ENCODE measurements at regions not wholly inside any gene's neighbourhood (a gene's known extent, or its start where the extent isn't known, plus 50 kb on each side); places are given as distances from the start of the nearest gene placed in this dataset.

DNA sequence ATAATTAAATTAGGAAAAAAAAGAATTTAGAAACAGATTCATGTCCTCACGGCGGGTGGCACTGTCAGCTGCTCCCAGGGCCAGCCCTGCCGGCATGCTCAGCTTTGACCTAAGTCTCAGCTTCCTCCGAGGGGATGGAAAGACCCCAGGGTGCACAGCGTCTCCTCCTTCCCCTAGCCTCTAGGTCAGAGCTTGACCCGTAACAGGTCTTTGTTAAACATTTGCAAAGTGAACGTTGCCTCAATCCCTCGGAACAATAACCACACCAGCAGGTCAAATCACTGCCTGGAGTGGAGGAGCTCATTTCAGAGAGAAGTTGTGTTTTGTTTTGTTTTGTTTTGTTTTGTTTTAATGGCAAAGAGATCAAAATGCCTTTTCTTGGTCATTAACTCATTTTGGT is 171.3 kb downstream of the TMEM18 start:
- TF ChIP-seq CTCF (IDR thresholded peaks at IDR 0.05 in 8 of 11, conservative IDR thresholded peaks at IDR 0.05 in 3 of 11) (no peak), POLR2A (IDR thresholded peaks at IDR 0.05) (no peak), POLR2AphosphoS5 (IDR thresholded peaks at IDR 0.05) (no peak)

All from spleen (tissue), 7 donors.